ENCODE measurements at regions not wholly inside any gene's neighbourhood (a gene's known extent, or its start where the extent isn't known, plus 50 kb on each side); places are given as distances from the start of the nearest gene placed in this dataset.

GRCh38 chr7:49425277-49425818, 348.1 kb upstream of the VWC2 start:
- no peak overlapping the region for H3K27ac ChIP-seq (ENCODE audit: low read depth in 1 of 2, low read length in 2 of 2)
- H3K27me3 Mint-ChIP-seq: no peaks in the 10 kb centered on the region
- ATAC-seq (ENCODE audit: poor library complexity) (no peak), DNase-seq (no peak)
- ChIA-PET CTCF (no interaction called here), POLR2A (no interaction called here)
- H3K27ac Mint-ChIP-seq: no peak overlapping the region
- TF ChIP-seq CTCF (IDR thresholded peaks at IDR 0.05): no peak
- no peaks in the 10 kb centered on the region for H3K9me3 ChIP-seq (ENCODE audit: control insufficient read depth in 1 of 2, insufficient read depth in 1 of 2, low read length in 2 of 2)
- peaks cover 8% of the 10 kb centered on the region for H3K9me3 Mint-ChIP-seq
- H3K4me3 Mint-ChIP-seq: no peak overlapping the region
- no peaks in the 10 kb centered on the region for H3K36me3 Mint-ChIP-seq (ENCODE audit: low read depth)
- intact Hi-C loops (cut with DNase I, micrococcal nuclease): no loop called here
- H3K36me3 ChIP-seq (ENCODE audit: insufficient read depth, low read length): no peaks in the 10 kb centered on the region
- H3K4me1 ChIP-seq (ENCODE audit: insufficient read depth, low read length): no peaks in the 10 kb centered on the region
- no peak overlapping the region for H3K4me3 ChIP-seq (ENCODE audit: low read length)
- H3K27me3 ChIP-seq (ENCODE audit: control insufficient read depth in 1 of 2, insufficient read depth in 2 of 2, low read length in 2 of 2): no peaks in the 10 kb centered on the region
- H3K4me1 Mint-ChIP-seq (ENCODE audit: low read depth): no peaks in the 10 kb centered on the region

- no peaks in the 10 kb centered on the region for H3K27me3 Mint-ChIP-seq
- intact Hi-C loops (cut with DNase I, micrococcal nuclease): no loop called here
- POLR2A ChIA-PET: no interaction called here
- no peak for TF ChIP-seq CTCF (IDR thresholded peaks at IDR 0.05)
- no peaks in the 10 kb centered on the region for H3K36me3 ChIP-seq (ENCODE audit: insufficient read depth, low read length)
- H3K4me3 Mint-ChIP-seq: no peak overlapping the region
- no peak overlapping the region for H3K27ac Mint-ChIP-seq
- peaks cover 10% of the 10 kb centered on the region for H3K9me3 Mint-ChIP-seq
- CTCF ChIA-PET: no interaction called here
- no peak overlapping the region for H3K4me3 ChIP-seq (ENCODE audit: low read length)
- no peaks in the 10 kb centered on the region for H3K4me1 ChIP-seq (ENCODE audit: insufficient read depth, low read length)
- no peaks in the 10 kb centered on the region for H3K27me3 ChIP-seq (ENCODE audit: control insufficient read depth in 1 of 2, insufficient read depth in 2 of 2, low read length in 2 of 2)
- no peak overlapping the region for H3K27ac ChIP-seq (ENCODE audit: low read depth in 1 of 2, low read length in 2 of 2)
- DNase-seq (no peak), ATAC-seq (ENCODE audit: poor library complexity) (no peak)
- H3K9me3 ChIP-seq (ENCODE audit: control insufficient read depth in 1 of 2, insufficient read depth in 1 of 2, low read length in 2 of 2): no peaks in the 10 kb centered on the region
- no peaks in the 10 kb centered on the region for H3K36me3 Mint-ChIP-seq (ENCODE audit: low read depth)
- no peaks in the 10 kb centered on the region for H3K4me1 Mint-ChIP-seq (ENCODE audit: low read depth)
Measured at GRCh38 chr7:49432254-49432653, 341.2 kb upstream of the VWC2 start.

GRCh38 chr7:49433794-49434193, 339.6 kb upstream of the VWC2 start:
- Mint-ChIP-seq H3K4me3 (no peak overlapping the region), H3K4me1 (ENCODE audit: low read depth) (no peaks in the 10 kb centered on the region), H3K36me3 (ENCODE audit: low read depth) (no peaks in the 10 kb centered on the region), H3K9me3 (peaks cover 6% of the 10 kb centered on the region), H3K27me3 (no peaks in the 10 kb centered on the region), H3K27ac (no peak overlapping the region)
- ChIA-PET POLR2A (no interaction called here), CTCF (no interaction called here)
- Histone ChIP-seq H3K4me3 (ENCODE audit: low read length) (no peak overlapping the region), H3K4me1 (ENCODE audit: insufficient read depth, low read length) (no peaks in the 10 kb centered on the region), H3K36me3 (ENCODE audit: insufficient read depth, low read length) (no peaks in the 10 kb centered on the region), H3K9me3 (ENCODE audit: control insufficient read depth in 1 of 2, insufficient read depth in 1 of 2, low read length in 2 of 2) (no peaks in the 10 kb centered on the region), H3K27me3 (ENCODE audit: control insufficient read depth in 1 of 2, insufficient read depth in 2 of 2, low read length in 2 of 2) (no peaks in the 10 kb centered on the region), H3K27ac (ENCODE audit: low read depth in 1 of 2, low read length in 2 of 2) (no peak overlapping the region)
- ATAC-seq (ENCODE audit: poor library complexity) (no peak), DNase-seq (no peak)
- TF ChIP-seq CTCF (IDR thresholded peaks at IDR 0.05): no peak
- intact Hi-C loops (cut with DNase I, micrococcal nuclease): no loop called here
